ENCODE measurements at regions not wholly inside any gene's neighbourhood (a gene's known extent, or its start where the extent isn't known, plus 50 kb on each side); places are given as distances from the start of the nearest gene placed in this dataset.

DNA sequence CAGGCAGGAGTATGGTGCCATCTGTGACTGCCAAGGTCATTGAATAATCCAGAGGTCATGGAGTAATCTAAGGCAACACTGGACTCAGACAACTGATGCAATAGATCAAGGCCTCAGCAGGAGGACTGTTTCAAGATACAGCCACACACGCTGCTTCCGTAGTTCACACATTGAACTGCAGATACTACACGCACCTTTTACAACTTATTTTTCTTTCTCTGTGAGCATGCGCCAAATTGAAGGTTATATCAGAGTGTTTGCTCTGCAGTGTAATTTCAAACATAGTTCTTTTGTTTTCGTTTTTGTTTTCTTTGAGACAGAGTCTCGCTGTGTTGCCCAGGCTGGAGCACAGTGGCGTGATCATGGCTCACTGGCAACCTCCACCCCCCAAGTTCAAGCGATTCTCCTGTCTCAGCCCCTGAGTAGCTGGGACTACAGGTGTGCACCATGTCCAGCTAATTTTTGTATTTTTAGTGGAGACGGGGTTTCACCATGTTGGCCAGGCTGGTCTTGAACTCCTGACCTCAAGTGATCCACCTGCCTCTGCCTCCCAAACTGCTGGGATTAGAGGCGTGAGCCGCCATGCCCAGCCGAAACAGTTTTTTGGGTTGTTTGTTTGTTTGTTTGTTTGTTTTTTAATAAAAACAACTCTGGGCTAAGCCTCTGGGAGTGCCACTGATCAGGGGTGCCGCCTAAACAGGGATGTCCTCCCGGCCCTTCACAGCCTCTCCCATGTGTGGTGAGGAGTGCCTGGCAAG, 96.6 kb upstream of the NAA20 start (continued):
- TF ChIP-seq RFX5 (IDR thresholded peaks at IDR 0.05; ENCODE audit: low read depth, low read length) (0 out of 2 replicates have a peak, but pooled peaks have one; percentile 50), SMC3 (IDR thresholded peaks at IDR 0.05; ENCODE audit: low read length) (peak; percentile 36; the same call in 1 of the 2 replicates), NBN (conservative IDR thresholded peaks at IDR 0.05) (no peak), HNF4A (CRISPR knock-in tag; IDR thresholded peaks at IDR 0.05) (peak; percentile 99), SOX5 (CRISPR knock-in tag; IDR thresholded peaks at IDR 0.05; ENCODE audit: borderline replicate concordance) (peak; percentile 96), SOX13 (IDR thresholded peaks at IDR 0.05) (peak; percentile 85), SOX13 (CRISPR knock-in tag; conservative IDR thresholded peaks at IDR 0.05 in 1 of 2, IDR thresholded peaks at IDR 0.05 in 1 of 2) (peak in 1 of 2 experiments; percentile 95; a peak in 2 of 4 replicates), ZNF816 (CRISPR knock-in tag; IDR thresholded peaks at IDR 0.05; ENCODE audit: borderline replicate concordance) (peak; percentile 89; the same call in 1 of the 2 replicates), HIVEP1 (CRISPR knock-in tag; IDR thresholded peaks at IDR 0.05) (peak; percentile 48; the same call in 1 of the 2 replicates), ZBTB21 (CRISPR knock-in tag; IDR thresholded peaks at IDR 0.05) (peak; percentile 46; the same call in 1 of the 2 replicates), SRY (CRISPR knock-in tag; IDR thresholded peaks at IDR 0.05) (peak; percentile 85; the same call in 1 of the 2 replicates), HNRNPLL (IDR thresholded peaks at IDR 0.05; ENCODE audit: low read depth, low read length, poor library complexity, severe bottlenecking) (no peak), ZNF205 (CRISPR knock-in tag; IDR thresholded peaks at IDR 0.05) (peak; percentile 59; the same call in 1 of the 2 replicates), KLF6 (CRISPR knock-in tag; IDR thresholded peaks at IDR 0.05) (peak; percentile 35; the same call in 1 of the 2 replicates), ZNF563 (CRISPR knock-in tag; IDR thresholded peaks at IDR 0.05) (peak; percentile 11), MIER3 (CRISPR knock-in tag; IDR thresholded peaks at IDR 0.05; ENCODE audit: borderline replicate concordance) (peak; percentile 91; the same call in 1 of the 2 replicates)
- TF ChIP-seq, protein P1, sequence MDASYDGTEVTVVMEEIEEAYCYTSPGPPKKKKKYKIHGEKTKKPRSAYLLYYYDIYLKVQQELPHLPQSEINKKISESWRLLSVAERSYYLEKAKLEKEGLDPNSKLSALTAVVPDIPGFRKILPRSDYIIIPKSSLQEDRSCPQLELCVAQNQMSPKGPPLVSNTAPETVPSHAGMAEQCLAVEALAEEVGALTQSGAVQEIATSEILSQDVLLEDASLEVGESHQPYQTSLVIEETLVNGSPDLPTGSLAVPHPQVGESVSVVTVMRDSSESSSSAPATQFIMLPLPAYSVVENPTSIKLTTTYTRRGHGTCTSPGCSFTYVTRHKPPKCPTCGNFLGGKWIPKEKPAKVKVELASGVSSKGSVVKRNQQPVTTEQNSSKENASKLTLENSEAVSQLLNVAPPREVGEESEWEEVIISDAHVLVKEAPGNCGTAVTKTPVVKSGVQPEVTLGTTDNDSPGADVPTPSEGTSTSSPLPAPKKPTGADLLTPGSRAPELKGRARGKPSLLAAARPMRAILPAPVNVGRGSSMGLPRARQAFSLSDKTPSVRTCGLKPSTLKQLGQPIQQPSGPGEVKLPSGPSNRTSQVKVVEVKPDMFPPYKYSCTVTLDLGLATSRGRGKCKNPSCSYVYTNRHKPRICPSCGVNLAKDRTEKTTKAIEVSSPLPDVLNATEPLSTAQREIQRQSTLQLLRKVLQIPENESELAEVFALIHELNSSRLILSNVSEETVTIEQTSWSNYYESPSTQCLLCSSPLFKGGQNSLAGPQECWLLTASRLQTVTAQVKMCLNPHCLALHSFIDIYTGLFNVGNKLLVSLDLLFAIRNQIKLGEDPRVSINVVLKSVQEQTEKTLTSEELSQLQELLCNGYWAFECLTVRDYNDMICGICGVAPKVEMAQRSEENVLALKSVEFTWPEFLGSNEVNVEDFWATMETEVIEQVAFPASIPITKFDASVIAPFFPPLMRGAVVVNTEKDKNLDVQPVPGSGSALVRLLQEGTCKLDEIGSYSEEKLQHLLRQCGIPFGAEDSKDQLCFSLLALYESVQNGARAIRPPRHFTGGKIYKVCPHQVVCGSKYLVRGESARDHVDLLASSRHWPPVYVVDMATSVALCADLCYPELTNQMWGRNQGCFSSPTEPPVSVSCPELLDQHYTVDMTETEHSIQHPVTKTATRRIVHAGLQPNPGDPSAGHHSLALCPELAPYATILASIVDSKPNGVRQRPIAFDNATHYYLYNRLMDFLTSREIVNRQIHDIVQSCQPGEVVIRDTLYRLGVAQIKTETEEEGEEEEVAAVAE (CRISPR knock-in tag; IDR thresholded peaks at IDR 0.05; ENCODE audit: borderline replicate concordance), result peak; percentile 69; the same call in 1 of the 2 replicates
- TF ChIP-seq, protein P2, sequence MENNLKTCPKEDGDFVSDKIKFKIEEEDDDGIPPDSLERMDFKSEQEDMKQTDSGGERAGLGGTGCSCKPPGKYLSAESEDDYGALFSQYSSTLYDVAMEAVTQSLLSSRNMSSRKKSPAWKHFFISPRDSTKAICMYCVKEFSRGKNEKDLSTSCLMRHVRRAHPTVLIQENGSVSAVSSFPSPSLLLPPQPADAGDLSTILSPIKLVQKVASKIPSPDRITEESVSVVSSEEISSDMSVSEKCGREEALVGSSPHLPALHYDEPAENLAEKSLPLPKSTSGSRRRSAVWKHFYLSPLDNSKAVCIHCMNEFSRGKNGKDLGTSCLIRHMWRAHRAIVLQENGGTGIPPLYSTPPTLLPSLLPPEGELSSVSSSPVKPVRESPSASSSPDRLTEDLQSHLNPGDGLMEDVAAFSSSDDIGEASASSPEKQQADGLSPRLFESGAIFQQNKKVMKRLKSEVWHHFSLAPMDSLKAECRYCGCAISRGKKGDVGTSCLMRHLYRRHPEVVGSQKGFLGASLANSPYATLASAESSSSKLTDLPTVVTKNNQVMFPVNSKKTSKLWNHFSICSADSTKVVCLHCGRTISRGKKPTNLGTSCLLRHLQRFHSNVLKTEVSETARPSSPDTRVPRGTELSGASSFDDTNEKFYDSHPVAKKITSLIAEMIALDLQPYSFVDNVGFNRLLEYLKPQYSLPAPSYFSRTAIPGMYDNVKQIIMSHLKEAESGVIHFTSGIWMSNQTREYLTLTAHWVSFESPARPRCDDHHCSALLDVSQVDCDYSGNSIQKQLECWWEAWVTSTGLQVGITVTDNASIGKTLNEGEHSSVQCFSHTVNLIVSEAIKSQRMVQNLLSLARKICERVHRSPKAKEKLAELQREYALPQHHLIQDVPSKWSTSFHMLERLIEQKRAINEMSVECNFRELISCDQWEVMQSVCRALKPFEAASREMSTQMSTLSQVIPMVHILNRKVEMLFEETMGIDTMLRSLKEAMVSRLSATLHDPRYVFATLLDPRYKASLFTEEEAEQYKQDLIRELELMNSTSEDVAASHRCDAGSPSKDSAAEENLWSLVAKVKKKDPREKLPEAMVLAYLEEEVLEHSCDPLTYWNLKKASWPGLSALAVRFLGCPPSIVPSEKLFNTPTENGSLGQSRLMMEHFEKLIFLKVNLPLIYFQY (CRISPR knock-in tag; IDR thresholded peaks at IDR 0.05; ENCODE audit: borderline replicate concordance), result peak; percentile 40; the same call in 1 of the 2 replicates
- TF ChIP-seq, protein P3, sequence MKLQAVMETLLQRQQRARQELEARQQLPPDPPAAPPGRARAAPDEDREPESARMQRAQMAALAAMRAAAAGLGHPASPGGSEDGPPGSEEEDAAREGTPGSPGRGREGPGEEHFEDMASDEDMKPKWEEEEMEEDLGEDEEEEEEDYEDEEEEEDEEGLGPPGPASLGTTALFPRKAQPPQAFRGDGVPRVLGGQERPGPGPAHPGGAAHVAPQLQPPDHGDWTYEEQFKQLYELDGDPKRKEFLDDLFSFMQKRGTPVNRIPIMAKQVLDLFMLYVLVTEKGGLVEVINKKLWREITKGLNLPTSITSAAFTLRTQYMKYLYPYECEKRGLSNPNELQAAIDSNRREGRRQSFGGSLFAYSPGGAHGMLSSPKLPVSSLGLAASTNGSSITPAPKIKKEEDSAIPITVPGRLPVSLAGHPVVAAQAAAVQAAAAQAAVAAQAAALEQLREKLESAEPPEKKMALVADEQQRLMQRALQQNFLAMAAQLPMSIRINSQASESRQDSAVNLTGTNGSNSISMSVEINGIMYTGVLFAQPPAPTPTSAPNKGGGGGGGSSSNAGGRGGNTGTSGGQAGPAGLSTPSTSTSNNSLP (IDR thresholded peaks at IDR 0.05; ENCODE audit: low read depth, low read length), result peak; percentile 73
- TF ChIP-seq, protein P4, sequence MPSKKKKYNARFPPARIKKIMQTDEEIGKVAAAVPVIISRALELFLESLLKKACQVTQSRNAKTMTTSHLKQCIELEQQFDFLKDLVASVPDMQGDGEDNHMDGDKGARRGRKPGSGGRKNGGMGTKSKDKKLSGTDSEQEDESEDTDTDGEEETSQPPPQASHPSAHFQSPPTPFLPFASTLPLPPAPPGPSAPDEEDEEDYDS (CRISPR knock-in tag; IDR thresholded peaks at IDR 0.05), result peak; percentile 55; the same call in 1 of the 2 replicates

All from HepG2 (cell line).